HCT116 (cell line): ENCODE measurements at regions not wholly inside any gene's neighbourhood (a gene's known extent, or its start where the extent isn't known, plus 50 kb on each side); places are given as distances from the start of the nearest gene placed in this dataset.

ENCODE experiments used
- ATAC-seq: fragments of 200-7000 bp; cut with Tn5 transposase; 2 replicates; pipeline ENCODE4 v1.9.1; 2020; ENCODE audit warnings: mild to moderate bottlenecking, moderate library complexity
- BruUV-seq: library from RNA; stranded (reverse); fragments of 400-500 nt; replicated peaks from 2 replicates; lab custom pipeline; 2021; lab: Mats Ljungman, UMichigan
- CTCF ChIA-PET: fragments of 300-600 bp; sonication (Branson Sonifier 250); formaldehyde crosslinking; loops from one replicate; lab custom pipeline; 2021; ENCODE audit warnings: antibody characterized with exemption; lab: Charles Lee
- POLR2A ChIA-PET: fragments of 300-600, 350-600 bp; sonication (Branson Sonifier 250); formaldehyde crosslinking; loops from one replicate; lab custom pipeline; 2021; ENCODE audit warnings: antibody characterized with exemption; lab: Charles Lee
- RAD21 ChIA-PET, 2 experiments: fragments of 300-600 bp; sonication (Branson Sonifier 250); formaldehyde crosslinking; loops; one replicate each; lab custom pipeline; 2023; ENCODE audit warnings: low total read pairs in 2 of 2; ENCODE audit not compliant: uncharacterized antibody in 2 of 2, unreplicated experiment in 2 of 2, low non-redundant PET in 1 of 2; lab: Charles Lee
- DNase-seq: peaks from one replicate; pipeline ENCODE4 v3.0.0-alpha.2; 2010; ENCODE audit warnings: low read depth, low spot score
- H2AFZ ChIP-seq: fragments of 200-600 bp; shearing (Covaris generic), sonication (generic); 2 replicates; pipeline ENCODE4 v1.6.1; 2017; ENCODE audit warnings: low read depth, mixed run types, mixed read lengths, antibody characterized with exemption, low read length; ENCODE audit not compliant: poor library complexity, severe bottlenecking
- H3K27ac ChIP-seq: 2 replicates; pipeline ENCODE4 v1.5.1; 2012; ENCODE audit warnings: low read depth, low read length
- H3K27me3 ChIP-seq: fragments of 200-600 bp; sonication (generic); 2 replicates; pipeline ENCODE4 v1.6.1; 2016; ENCODE audit warnings: mixed run types, low read length, mixed read lengths; ENCODE audit not compliant: insufficient read depth
- H3K36me3 ChIP-seq, 2 experiments: fragments of 200-500 bp in 1 of 2; fragments of 200-600 bp in 1 of 2; sonication (Bioruptor generic) in 1 of 2; sonication (generic) in 1 of 2; 2 replicates each; pipeline versions ENCODE4 v1.5.1 to v1.6.1; 2014 to 2016; ENCODE audit warnings: low read length in 2 of 2, inconsistent platforms in 1 of 2, mixed read lengths in 1 of 2, mixed run types in 1 of 2; ENCODE audit not compliant: insufficient read depth in 2 of 2, control insufficient read depth in 1 of 2
- H3K4me1 ChIP-seq, 2 experiments: fragments of 200-600 bp in 1 of 2; sonication (generic) in 1 of 2; 2 replicates each; pipeline versions ENCODE4 v1.5.1 to v1.6.1; 2012 to 2017; ENCODE audit warnings: low read length in 2 of 2, inconsistent platforms in 1 of 2, mild to moderate bottlenecking in 1 of 2, mixed read lengths in 1 of 2, mixed run types in 1 of 2, moderate library complexity in 1 of 2; ENCODE audit not compliant: insufficient read depth in 2 of 2, control insufficient read depth in 1 of 2
- H3K4me2 ChIP-seq: fragments of 200-600 bp; sonication (generic); 2 replicates; pipeline ENCODE4 v1.6.1; 2017; ENCODE audit warnings: mixed run types, low read length, mixed read lengths
- H3K4me3 ChIP-seq, 2 experiments: fragments of 200-600 bp in 1 of 2; sonication (generic) in 1 of 2; replicated peaks in 1 of 2; 2 replicates each; pipeline ENCODE4 v1.5.1; 2011 to 2016; ENCODE audit warnings: low read length in 2 of 2, control low read depth in 1 of 2, low read depth in 1 of 2, mild to moderate bottlenecking in 1 of 2, mixed read lengths in 1 of 2, mixed run types in 1 of 2
- H3K79me2 ChIP-seq: fragments of 200-600 bp; sonication (generic); 2 replicates; pipeline ENCODE4 v1.6.1; 2017; ENCODE audit warnings: mild to moderate bottlenecking, mixed run types, low read length, moderate library complexity, mixed read lengths; ENCODE audit not compliant: insufficient read depth
- H3K9ac ChIP-seq: fragments of 200-600 bp; sonication (generic); 2 replicates; pipeline ENCODE4 v1.6.1; 2016; ENCODE audit warnings: low read length, mixed read lengths
- H3K9me2 ChIP-seq: fragments of 200-600 bp; sonication (generic), shearing (Covaris generic); 2 replicates; pipeline ENCODE4 v1.6.1; 2017; ENCODE audit warnings: mixed run types, mild to moderate bottlenecking, moderate library complexity; ENCODE audit not compliant: insufficient read depth
- H3K9me3 ChIP-seq, 2 experiments: fragments of 200-500 bp in 1 of 2; fragments of 200-600 bp in 1 of 2; sonication (Bioruptor generic) in 1 of 2; sonication (generic) in 1 of 2; 2 replicates each; pipeline ENCODE4 v1.6.1; 2014 to 2017; ENCODE audit warnings: low read length in 2 of 2, mixed read lengths in 2 of 2, inconsistent platforms in 1 of 2, low read depth in 1 of 2, mild to moderate bottlenecking in 1 of 2, mixed run types in 1 of 2, moderate library complexity in 1 of 2; ENCODE audit not compliant: control insufficient read depth in 1 of 2, insufficient read depth in 1 of 2
- H4K20me1 ChIP-seq: fragments of 200-600 bp; sonication (generic), shearing (Covaris generic); 2 replicates; pipeline ENCODE4 v1.6.1; 2017; ENCODE audit warnings: mixed run types, mild to moderate bottlenecking, moderate library complexity; ENCODE audit not compliant: insufficient read depth
- CBX3 ChIP-seq: IDR thresholded peaks from 2 replicates; pipeline ENCODE4 v1.6.1; 2012; ENCODE audit warnings: low read depth
- CTCF ChIP-seq, 3 experiments: fragments of 200-600 bp in 1 of 3; sonication (generic) in 1 of 3; IDR thresholded peaks in 2 of 3; conservative IDR thresholded peaks in 1 of 3; 2 replicates each; pipeline ENCODE4 v1.5.1; 2012 to 2017; ENCODE audit warnings: low read depth in 2 of 3, low read length in 2 of 3, antibody characterized with exemption in 1 of 3, borderline replicate concordance in 1 of 3, control low read depth in 1 of 3, mild to moderate bottlenecking in 1 of 3, mixed read lengths in 1 of 3, mixed run types in 1 of 3, moderate library complexity in 1 of 3; ENCODE audit not compliant: insufficient read depth in 1 of 3
- MAX ChIP-seq: IDR thresholded peaks from 2 replicates; pipeline ENCODE4 v1.6.1; 2012
- RAD21 ChIP-seq: IDR thresholded peaks from 2 replicates; pipeline ENCODE4 v1.6.1; 2012; ENCODE audit warnings: low read depth, mild to moderate bottlenecking
- intact Hi-C: fragments of 100-400 bp; cut with micrococcal nuclease; formaldehyde crosslinking; loops from 2 replicates; pipeline ENCODE4 v1.10.0; 2022
- TF ChIP-seq, protein P1 (sequence below): IDR thresholded peaks from 2 replicates; pipeline ENCODE4 v1.6.1; 2012; ENCODE audit warnings: low read depth

DNA sequence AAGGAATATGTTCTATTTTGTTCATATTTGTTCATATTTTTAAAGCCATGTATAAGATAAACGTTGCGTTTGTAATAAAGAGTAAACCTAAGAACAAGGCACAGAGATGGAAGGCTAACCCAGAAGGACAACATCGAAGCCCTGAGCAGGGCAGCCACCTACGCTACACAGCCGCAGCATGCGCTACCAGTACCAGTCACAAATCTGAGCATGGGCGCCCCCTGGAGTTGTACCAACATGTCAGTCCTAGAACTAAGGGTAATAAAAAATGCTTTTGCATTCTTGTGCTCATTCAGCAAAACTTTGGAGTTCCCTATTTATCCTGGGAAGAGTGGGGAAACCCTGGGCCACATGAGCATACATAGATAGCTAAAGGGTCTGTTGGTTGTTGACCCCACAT lies 70.6 kb downstream of the PLEKHG1 start:
- intact Hi-C loops, result no loop called here
- Histone ChIP-seq H4K20me1 (no peaks in the 10 kb centered on the region), H3K27ac (no peak overlapping the region), H2AFZ (no peak overlapping the region), H3K4me3 (no peak overlapping the region), H3K27me3 (no peaks in the 10 kb centered on the region), H3K4me2 (no peak overlapping the region), H3K9ac (no peak overlapping the region), H3K36me3 (no peaks in the 10 kb centered on the region), H3K9me3 (no peaks in the 10 kb centered on the region), H3K4me1 (peaks cover 17 to 21% of the 10 kb centered on the region in 2 experiments), H3K9me2 (no peaks in the 10 kb centered on the region), H3K79me2 (no peaks in the 10 kb centered on the region)
- ChIA-PET POLR2A (no interaction called here), RAD21 (no interaction called here), CTCF (interaction anchor here (1.5 kb wide), 1 partner anchor 16 kb away, joined by 5 read pairs; no protein-coding TSS in a partner anchor)
- DNase-seq (no peak), ATAC-seq (no peak)
- TF ChIP-seq CTCF (IDR thresholded peaks at IDR 0.05 in 2 of 3, conservative IDR thresholded peaks at IDR 0.05 in 1 of 3; ENCODE audit: borderline replicate concordance in 1 of 3, insufficient read depth in 1 of 3, low read depth in 2 of 3, low read length in 2 of 3), result peak; percentile 7 to 55 (median 24); a peak in 3 of 6 replicates
- peak; percentile 52; the same call in 1 of the 2 replicates for TF ChIP-seq CBX3
- TF ChIP-seq, protein P1, sequence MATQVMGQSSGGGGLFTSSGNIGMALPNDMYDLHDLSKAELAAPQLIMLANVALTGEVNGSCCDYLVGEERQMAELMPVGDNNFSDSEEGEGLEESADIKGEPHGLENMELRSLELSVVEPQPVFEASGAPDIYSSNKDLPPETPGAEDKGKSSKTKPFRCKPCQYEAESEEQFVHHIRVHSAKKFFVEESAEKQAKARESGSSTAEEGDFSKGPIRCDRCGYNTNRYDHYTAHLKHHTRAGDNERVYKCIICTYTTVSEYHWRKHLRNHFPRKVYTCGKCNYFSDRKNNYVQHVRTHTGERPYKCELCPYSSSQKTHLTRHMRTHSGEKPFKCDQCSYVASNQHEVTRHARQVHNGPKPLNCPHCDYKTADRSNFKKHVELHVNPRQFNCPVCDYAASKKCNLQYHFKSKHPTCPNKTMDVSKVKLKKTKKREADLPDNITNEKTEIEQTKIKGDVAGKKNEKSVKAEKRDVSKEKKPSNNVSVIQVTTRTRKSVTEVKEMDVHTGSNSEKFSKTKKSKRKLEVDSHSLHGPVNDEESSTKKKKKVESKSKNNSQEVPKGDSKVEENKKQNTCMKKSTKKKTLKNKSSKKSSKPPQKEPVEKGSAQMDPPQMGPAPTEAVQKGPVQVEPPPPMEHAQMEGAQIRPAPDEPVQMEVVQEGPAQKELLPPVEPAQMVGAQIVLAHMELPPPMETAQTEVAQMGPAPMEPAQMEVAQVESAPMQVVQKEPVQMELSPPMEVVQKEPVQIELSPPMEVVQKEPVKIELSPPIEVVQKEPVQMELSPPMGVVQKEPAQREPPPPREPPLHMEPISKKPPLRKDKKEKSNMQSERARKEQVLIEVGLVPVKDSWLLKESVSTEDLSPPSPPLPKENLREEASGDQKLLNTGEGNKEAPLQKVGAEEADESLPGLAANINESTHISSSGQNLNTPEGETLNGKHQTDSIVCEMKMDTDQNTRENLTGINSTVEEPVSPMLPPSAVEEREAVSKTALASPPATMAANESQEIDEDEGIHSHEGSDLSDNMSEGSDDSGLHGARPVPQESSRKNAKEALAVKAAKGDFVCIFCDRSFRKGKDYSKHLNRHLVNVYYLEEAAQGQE, result no peak
- 0 out of 2 replicates have a peak, but pooled peaks have one; percentile 11 for TF ChIP-seq RAD21
- TF ChIP-seq MAX, result no peak
- no TSS peak for BruUV-seq
